Activated CD8-positive, alpha-beta memory T cell treated with anti-CD3 and anti-CD28 coated beads for 48 hours (primary cell): ENCODE measurements at regions not wholly inside any gene's neighbourhood (a gene's known extent, or its start where the extent isn't known, plus 50 kb on each side); places are given as distances from the start of the nearest gene placed in this dataset.
"Not testable (repeated sequence)": the region's sequence is repeated elsewhere in the genome, so short reads cannot be mapped to it uniquely, and the experiment has no call there.

Experiments
- DNase-seq, 3 experiments: peaks; one replicate each; pipeline ENCODE4 v3.0.0-alpha.2; 2020; ENCODE audit warnings: low read depth in 2 of 3, low spot score in 2 of 3

GRCh38 chr9:74412236-74412979 lies 84.7 kb upstream of the RORB start:
- no peak for DNase-seq

GRCh38 chr9:74413876-74414275 lies 83.3 kb upstream of the RORB start:
- DNase-seq: no peak

GRCh38 chr9:74414325-74414724 lies 82.8 kb upstream of the RORB start:
- DNase-seq: no peak

GRCh38 chr9:74415995-74416394 lies 81.1 kb upstream of the RORB start:
- DNase-seq: no peak

GRCh38 chr9:74424488-74424887 lies 72.6 kb upstream of the RORB start:
- DNase-seq: not testable (repeated sequence)

GRCh38 chr9:74431467-74431866 lies 65.7 kb upstream of the RORB start:
- DNase-seq: no peak

GRCh38 chr9:74443036-74443750 lies 53.9 kb upstream of the RORB start:
- DNase-seq: no peak

GRCh38 chr9:74444369-74444768 lies 52.8 kb upstream of the RORB start:
- DNase-seq: no peak
